Fibroblast of lung (primary cell): ENCODE measurements at regions not wholly inside any gene's neighbourhood (a gene's known extent, or its start where the extent isn't known, plus 50 kb on each side); places are given as distances from the start of the nearest gene placed in this dataset.
A peak's percentile ranks its signal among the peaks of the same experiment; 100 is the strongest.

Experiments used
- DNase-seq, 2 donors: peaks; one replicate each; pipeline versions ENCODE4 v3.0.0 to v3.0.0-alpha.2; 2010; ENCODE audit warnings: low read depth in 2 of 2
- H2AFZ ChIP-seq: 2 replicates; pipeline ENCODE4 v1.5.1; 2012; ENCODE audit warnings: low read length, control low read depth, inconsistent platforms
- H3K27ac ChIP-seq: 2 replicates; pipeline ENCODE4 v1.5.1; 2011; ENCODE audit warnings: low read length, control low read depth; ENCODE audit not compliant: insufficient read depth
- H3K27me3 ChIP-seq: 2 replicates; pipeline ENCODE4 v1.5.1; 2011; ENCODE audit warnings: mild to moderate bottlenecking, low read length; ENCODE audit not compliant: control insufficient read depth, insufficient read depth
- H3K36me3 ChIP-seq: 2 replicates; pipeline ENCODE4 v1.5.1; 2011; ENCODE audit warnings: low read length; ENCODE audit not compliant: control insufficient read depth, insufficient read depth
- H3K4me1 ChIP-seq: 2 replicates; pipeline ENCODE4 v1.5.1; 2011; ENCODE audit warnings: low read length; ENCODE audit not compliant: control insufficient read depth, insufficient read depth; ENCODE audit errors: extremely low read depth
- H3K4me2 ChIP-seq: 2 replicates; pipeline ENCODE4 v1.5.1; 2011; ENCODE audit warnings: low read length, control low read depth; ENCODE audit not compliant: insufficient read depth; ENCODE audit errors: extremely low read depth
- H3K4me3 ChIP-seq, 4 experiments: fragments of 200-600 bp in 1 of 4; sonication (generic) in 1 of 4; replicated peaks in 1 of 4; 2 replicates each; pipeline ENCODE4 v1.5.1; 2011 to 2016; ENCODE audit warnings: low read length in 4 of 4, low read depth in 3 of 4, mild to moderate bottlenecking in 3 of 4, control low read depth in 2 of 4, inconsistent platforms in 1 of 4, mixed read lengths in 1 of 4; ENCODE audit not compliant: insufficient read depth in 1 of 4; ENCODE audit errors: control extremely low read depth in 1 of 4
- H3K79me2 ChIP-seq: 2 replicates; pipeline ENCODE4 v1.5.1; 2012; ENCODE audit warnings: mild to moderate bottlenecking, low read length, inconsistent platforms; ENCODE audit not compliant: control insufficient read depth, insufficient read depth
- H3K9ac ChIP-seq: 2 replicates; pipeline ENCODE4 v1.5.1; 2011; ENCODE audit warnings: mild to moderate bottlenecking, low read length, control low read depth; ENCODE audit not compliant: insufficient read depth
- H3K9me3 ChIP-seq: 2 replicates; pipeline ENCODE4 v1.5.1; 2012; ENCODE audit warnings: low read depth, low read length; ENCODE audit not compliant: control insufficient read depth, insufficient read depth
- H4K20me1 ChIP-seq: 2 replicates; pipeline ENCODE4 v1.5.1; 2011; ENCODE audit warnings: low read length; ENCODE audit not compliant: control insufficient read depth, insufficient read depth; ENCODE audit errors: extremely low read depth
- CTCF ChIP-seq, 2 donors: IDR thresholded peaks in 1 of 2; conservative IDR thresholded peaks in 1 of 2; 1 replicate in 1 of 2; 2 replicates in 1 of 2; pipeline ENCODE4 v1.5.1; 2011 to 2012; ENCODE audit warnings: low read length in 2 of 2, control low read depth in 1 of 2, inconsistent platforms in 1 of 2, low read depth in 1 of 2, mild to moderate bottlenecking in 1 of 2
- EZH2 ChIP-seq: IDR thresholded peaks from 2 replicates; pipeline ENCODE4 v1.5.1; 2012; ENCODE audit warnings: low read length, control low read depth, mild to moderate bottlenecking; ENCODE audit errors: missing control alignments

- TF ChIP-seq EZH2 (no peak), CTCF (conservative IDR thresholded peaks at IDR 0.05 in 1 of 2, IDR thresholded peaks at IDR 0.05 in 1 of 2; ENCODE audit: low read depth in 1 of 2, low read length in 2 of 2) (no peak)
- no peaks in the 10 kb centered on the region for H3K4me1 ChIP-seq
- no peak overlapping the region for H3K27ac ChIP-seq
- H3K36me3 ChIP-seq, result no peaks in the 10 kb centered on the region
- no peaks in the 10 kb centered on the region for H3K79me2 ChIP-seq
- no peak overlapping the region for H3K4me2 ChIP-seq
- no peaks in the 10 kb centered on the region for H4K20me1 ChIP-seq
- no peaks in the 10 kb centered on the region for H3K9me3 ChIP-seq
- H2AFZ ChIP-seq, result peak overlapping the region; percentile 17
- H3K27me3 ChIP-seq, result no peaks in the 10 kb centered on the region
- H3K9ac ChIP-seq, result no peak overlapping the region
- H3K4me3 ChIP-seq, result no peak overlapping the region
- peak in 1 of 2 donors; percentile 31 for DNase-seq
Measured at GRCh38 chr6:112846681-112847080, 499.6 kb downstream of the RFPL4B start.

GRCh38 chr6:112851146-112851545, 504.0 kb downstream of the RFPL4B start:
- H3K4me2 ChIP-seq, result no peak overlapping the region
- H3K36me3 ChIP-seq, result no peaks in the 10 kb centered on the region
- no peak overlapping the region for H3K27ac ChIP-seq
- DNase-seq, result no peak
- H3K79me2 ChIP-seq, result no peaks in the 10 kb centered on the region
- no peaks in the 10 kb centered on the region for H3K27me3 ChIP-seq
- H3K4me3 ChIP-seq, result no peak overlapping the region
- H4K20me1 ChIP-seq, result no peaks in the 10 kb centered on the region
- H2AFZ ChIP-seq, result no peak overlapping the region
- no peaks in the 10 kb centered on the region for H3K4me1 ChIP-seq
- H3K9me3 ChIP-seq, result no peaks in the 10 kb centered on the region
- TF ChIP-seq EZH2, result no peak
- TF ChIP-seq CTCF (conservative IDR thresholded peaks at IDR 0.05 in 1 of 2, IDR thresholded peaks at IDR 0.05 in 1 of 2; ENCODE audit: low read depth in 1 of 2, low read length in 2 of 2), result no peak
- no peak overlapping the region for H3K9ac ChIP-seq

GRCh38 chr6:112853162-112853561, 506.0 kb downstream of the RFPL4B start:
- Histone ChIP-seq H3K36me3 (no peaks in the 10 kb centered on the region), H3K4me1 (no peaks in the 10 kb centered on the region), H3K4me2 (no peak overlapping the region), H3K27ac (no peak overlapping the region), H2AFZ (no peak overlapping the region), H3K4me3 (no peak overlapping the region), H4K20me1 (no peaks in the 10 kb centered on the region), H3K27me3 (no peaks in the 10 kb centered on the region), H3K9me3 (no peaks in the 10 kb centered on the region), H3K9ac (no peak overlapping the region), H3K79me2 (no peaks in the 10 kb centered on the region)
- DNase-seq, result no peak
- no peak for TF ChIP-seq CTCF (conservative IDR thresholded peaks at IDR 0.05 in 1 of 2, IDR thresholded peaks at IDR 0.05 in 1 of 2; ENCODE audit: low read depth in 1 of 2, low read length in 2 of 2)
